ENCODE measurements at regions not wholly inside any gene's neighbourhood (a gene's known extent, or its start where the extent isn't known, plus 50 kb on each side); places are given as distances from the start of the nearest gene placed in this dataset.

GRCh38 chr9:129504404-129504803 is 116.5 kb downstream of the C9orf50 start:
- no peak for DNase-seq

GRCh38 chr9:129501771-129502319 is 119.1 kb downstream of the C9orf50 start:
- DNase-seq: no peak

- DNase-seq: no peak
Observed at GRCh38 chr9:129500863-129501770, 119.8 kb downstream of the C9orf50 start.

- DNase-seq: no peak
Observed at GRCh38 chr9:129500161-129500862, 120.6 kb downstream of the C9orf50 start.

GRCh38 chr9:129498451-129499384 is 122.2 kb downstream of the C9orf50 start:
- no peak for DNase-seq

- no peak for DNase-seq
Observed at GRCh38 chr9:129497813-129498450, 123.0 kb downstream of the C9orf50 start.

- no peak for DNase-seq
Observed at GRCh38 chr9:129497005-129497812, 123.7 kb downstream of the C9orf50 start.

GRCh38 chr9:129496473-129497004 is 124.4 kb downstream of the C9orf50 start:
- DNase-seq: peak; percentile 90

- DNase-seq: peak; percentile 93
Observed at GRCh38 chr9:129495620-129496472, 125.1 kb downstream of the C9orf50 start.

- DNase-seq: no peak
Observed at GRCh38 chr9:129494113-129494789, 126.7 kb downstream of the C9orf50 start.

- DNase-seq: no peak
Observed at GRCh38 chr9:129493706-129494047, 127.2 kb downstream of the C9orf50 start.

- no peak for DNase-seq
Observed at GRCh38 chr9:129493002-129493705, 127.7 kb downstream of the C9orf50 start.

GRCh38 chr9:129491487-129491855 is 129.4 kb downstream of the C9orf50 start:
- DNase-seq: no peak

- DNase-seq: peak; percentile 39
Observed at GRCh38 chr9:129490583-129491486, 130.1 kb downstream of the C9orf50 start.

- peak; percentile 55 for DNase-seq
Observed at GRCh38 chr9:129489838-129490582, 130.9 kb downstream of the C9orf50 start.

GRCh38 chr9:129487658-129488483 is 133.0 kb downstream of the C9orf50 start:
- peak; percentile 68 for DNase-seq

All from stimulated activated CD8-positive, alpha-beta memory T cell treated with anti-CD3 and anti-CD28 coated beads, Interleukin-4, amount 100 ng/mL, for 48 hours (primary cell).